ENCODE measurements at regions not wholly inside any gene's neighbourhood (a gene's known extent, or its start where the extent isn't known, plus 50 kb on each side); places are given as distances from the start of the nearest gene placed in this dataset.

GRCh38 chr2:122478771-122479170, 723.3 kb downstream of the TSN start:
- no peak for TF ChIP-seq CTCF (conservative IDR thresholded peaks at IDR 0.05; ENCODE audit: control insufficient read depth, insufficient read depth, low read depth, low read length)
- no peak overlapping the region for H3K4me3 ChIP-seq (ENCODE audit: control insufficient read depth, low read depth, low read length)
- peak; percentile 5 for DNase-seq (ENCODE audit: low read depth)

GRCh38 chr2:122480501-122481243, 725.2 kb downstream of the TSN start:
- no peak overlapping the region for H3K4me3 ChIP-seq (ENCODE audit: control insufficient read depth, low read depth, low read length)
- DNase-seq (ENCODE audit: low read depth): no peak
- TF ChIP-seq CTCF (conservative IDR thresholded peaks at IDR 0.05; ENCODE audit: control insufficient read depth, insufficient read depth, low read depth, low read length): no peak

GRCh38 chr2:122481244-122481622, 725.8 kb downstream of the TSN start:
- DNase-seq (ENCODE audit: low read depth): no peak
- H3K4me3 ChIP-seq (ENCODE audit: control insufficient read depth, low read depth, low read length): no peak overlapping the region
- TF ChIP-seq CTCF (conservative IDR thresholded peaks at IDR 0.05; ENCODE audit: control insufficient read depth, insufficient read depth, low read depth, low read length): no peak

- DNase-seq (ENCODE audit: low read depth): no peak
- TF ChIP-seq CTCF (conservative IDR thresholded peaks at IDR 0.05; ENCODE audit: control insufficient read depth, insufficient read depth, low read depth, low read length): no peak
- H3K4me3 ChIP-seq (ENCODE audit: control insufficient read depth, low read depth, low read length): no peak overlapping the region
Measured at GRCh38 chr2:122481717-122482116, 726.3 kb downstream of the TSN start.

- DNase-seq (ENCODE audit: low read depth): no peak
- H3K4me3 ChIP-seq (ENCODE audit: control insufficient read depth, low read depth, low read length): no peak overlapping the region
- TF ChIP-seq CTCF (conservative IDR thresholded peaks at IDR 0.05; ENCODE audit: control insufficient read depth, insufficient read depth, low read depth, low read length): no peak
Measured at GRCh38 chr2:122486086-122486485, 730.6 kb downstream of the TSN start.

GRCh38 chr2:122486705-122487415, 731.4 kb downstream of the TSN start:
- no peak for DNase-seq (ENCODE audit: low read depth)
- TF ChIP-seq CTCF (conservative IDR thresholded peaks at IDR 0.05; ENCODE audit: control insufficient read depth, insufficient read depth, low read depth, low read length): no peak
- no peak overlapping the region for H3K4me3 ChIP-seq (ENCODE audit: control insufficient read depth, low read depth, low read length)

All from fibroblast of mammary gland (primary cell).